ENCODE measurements at regions not wholly inside any gene's neighbourhood (a gene's known extent, or its start where the extent isn't known, plus 50 kb on each side); places are given as distances from the start of the nearest gene placed in this dataset.

GRCh38 chr4:114364857-114365256 is 233.8 kb upstream of the UGT8 start:
- no peak for DNase-seq (ENCODE audit: low read depth in 2 of 2)

GRCh38 chr4:114365591-114365990 is 233.0 kb upstream of the UGT8 start:
- DNase-seq (ENCODE audit: low read depth in 2 of 2) = no peak

GRCh38 chr4:114366368-114366767 is 232.2 kb upstream of the UGT8 start:
- DNase-seq (ENCODE audit: low read depth in 2 of 2) = no peak

GRCh38 chr4:114368751-114369150 is 229.9 kb upstream of the UGT8 start:
- DNase-seq (ENCODE audit: low read depth in 2 of 2) = no peak

- DNase-seq (ENCODE audit: low read depth in 2 of 2) = no peak
These were observed 225.1 kb upstream of the UGT8 start for GRCh38 chr4:114373508-114373907.

GRCh38 chr4:114378305-114378903 is 220.2 kb upstream of the UGT8 start:
- DNase-seq (ENCODE audit: low read depth in 2 of 2) = no peak

- DNase-seq (ENCODE audit: low read depth in 2 of 2) = no peak
These were observed 215.5 kb upstream of the UGT8 start for GRCh38 chr4:114383067-114383466.

GRCh38 chr4:114383721-114384120 is 214.9 kb upstream of the UGT8 start:
- no peak for DNase-seq (ENCODE audit: low read depth in 2 of 2)

GRCh38 chr4:114384629-114385028 is 214.0 kb upstream of the UGT8 start:
- no peak for DNase-seq (ENCODE audit: low read depth in 2 of 2)

GRCh38 chr4:114385195-114385985 is 213.2 kb upstream of the UGT8 start:
- no peak for DNase-seq (ENCODE audit: low read depth in 2 of 2)

- DNase-seq (ENCODE audit: low read depth in 2 of 2) = no peak
These were observed 211.9 kb upstream of the UGT8 start for GRCh38 chr4:114386637-114387233.

GRCh38 chr4:114389070-114389685 is 209.4 kb upstream of the UGT8 start:
- DNase-seq (ENCODE audit: low read depth in 2 of 2) = no peak

GRCh38 chr4:114393295-114394038 is 205.1 kb upstream of the UGT8 start:
- no peak for DNase-seq (ENCODE audit: low read depth in 2 of 2)

GRCh38 chr4:114396808-114397207 is 201.8 kb upstream of the UGT8 start:
- DNase-seq (ENCODE audit: low read depth in 2 of 2) = no peak

- no peak for DNase-seq (ENCODE audit: low read depth in 2 of 2)
These were observed 200.2 kb upstream of the UGT8 start for GRCh38 chr4:114398410-114398809.

- DNase-seq (ENCODE audit: low read depth in 2 of 2) = no peak
These were observed 199.5 kb upstream of the UGT8 start for GRCh38 chr4:114399105-114399504.

- DNase-seq (ENCODE audit: low read depth in 2 of 2) = no peak
These were observed 198.1 kb upstream of the UGT8 start for GRCh38 chr4:114400531-114400930.

GRCh38 chr4:114401483-114401882 is 197.1 kb upstream of the UGT8 start:
- DNase-seq (ENCODE audit: low read depth in 2 of 2) = no peak

GRCh38 chr4:114417214-114417613 is 181.4 kb upstream of the UGT8 start:
- DNase-seq (ENCODE audit: low read depth in 2 of 2) = no peak

- DNase-seq (ENCODE audit: low read depth in 2 of 2) = no peak
These were observed 178.5 kb upstream of the UGT8 start for GRCh38 chr4:114420069-114420468.

- no peak for DNase-seq (ENCODE audit: low read depth in 2 of 2)
These were observed 175.0 kb upstream of the UGT8 start for GRCh38 chr4:114423582-114423981.

- DNase-seq (ENCODE audit: low read depth in 2 of 2) = no peak
These were observed 163.5 kb upstream of the UGT8 start for GRCh38 chr4:114435116-114435515.
